Stimulated activated CD8-positive, alpha-beta memory T cell treated with anti-CD3 and anti-CD28 coated beads, Interleukin-15, amount 100 ng/mL, for 1 hour (primary cell): ENCODE measurements at regions not wholly inside any gene's neighbourhood (a gene's known extent, or its start where the extent isn't known, plus 50 kb on each side); places are given as distances from the start of the nearest gene placed in this dataset.

Experiments used
- DNase-seq: peaks from one replicate; pipeline ENCODE4 v3.0.0-alpha.2; 2020; ENCODE audit warnings: low read depth

- no peak for DNase-seq
These were observed 602.6 kb downstream of the TLR4 start for GRCh38 chr9:118306801-118307200.

- DNase-seq: no peak
These were observed 609.8 kb downstream of the TLR4 start for GRCh38 chr9:118313965-118314364.

- DNase-seq: no peak
These were observed 612.7 kb downstream of the TLR4 start for GRCh38 chr9:118316831-118317343.

GRCh38 chr9:118318770-118319431 is 614.7 kb downstream of the TLR4 start:
- DNase-seq: no peak

- no peak for DNase-seq
These were observed 617.6 kb downstream of the TLR4 start for GRCh38 chr9:118321788-118322187.

GRCh38 chr9:118324706-118325105 is 620.5 kb downstream of the TLR4 start:
- DNase-seq: no peak

- no peak for DNase-seq
These were observed 621.6 kb downstream of the TLR4 start for GRCh38 chr9:118325757-118326156.

GRCh38 chr9:118326326-118326725 is 622.1 kb downstream of the TLR4 start:
- no peak for DNase-seq

GRCh38 chr9:118330191-118330986 is 626.2 kb downstream of the TLR4 start:
- DNase-seq: no peak

- no peak for DNase-seq
These were observed 627.4 kb downstream of the TLR4 start for GRCh38 chr9:118331622-118332045.

GRCh38 chr9:118336250-118336942 is 632.2 kb downstream of the TLR4 start:
- no peak for DNase-seq

- DNase-seq: no peak
These were observed 632.7 kb downstream of the TLR4 start for GRCh38 chr9:118336943-118337330.

- no peak for DNase-seq
These were observed 655.8 kb downstream of the TLR4 start for GRCh38 chr9:118360036-118360435.

GRCh38 chr9:118362123-118362522 is 657.9 kb downstream of the TLR4 start:
- DNase-seq: no peak

GRCh38 chr9:118362596-118362995 is 658.4 kb downstream of the TLR4 start:
- no peak for DNase-seq

- DNase-seq: no peak
These were observed 660.3 kb downstream of the TLR4 start for GRCh38 chr9:118364266-118365106.

- DNase-seq: no peak
These were observed 662.0 kb downstream of the TLR4 start for GRCh38 chr9:118366228-118366627.

- DNase-seq: no peak
These were observed 663.2 kb downstream of the TLR4 start for GRCh38 chr9:118367383-118367782.

- no peak for DNase-seq
These were observed 680.4 kb downstream of the TLR4 start for GRCh38 chr9:118384531-118385100.

- no peak for DNase-seq
These were observed 691.2 kb downstream of the TLR4 start for GRCh38 chr9:118395415-118395814.

- no peak for DNase-seq
These were observed 697.3 kb downstream of the TLR4 start for GRCh38 chr9:118401546-118401945.

- DNase-seq: no peak
These were observed 710.5 kb downstream of the TLR4 start for GRCh38 chr9:118414676-118415075.
